Panc1 (cell line): ENCODE measurements at regions not wholly inside any gene's neighbourhood (a gene's known extent, or its start where the extent isn't known, plus 50 kb on each side); places are given as distances from the start of the nearest gene placed in this dataset.

Experiments
- ATAC-seq: fragments of 200-7000 bp; cut with Tn5 transposase; 2 replicates; pipeline ENCODE4 v1.9.1; 2020; ENCODE audit warnings: mild to moderate bottlenecking, moderate library complexity
- BruUV-seq: library from RNA; stranded (reverse); fragments of 400-500 nt; replicated peaks from 2 replicates; lab custom pipeline; 2021; lab: Mats Ljungman, UMichigan
- CTCF ChIA-PET: fragments of 300-600 bp; sonication (Branson Sonifier 250); formaldehyde crosslinking; loops from one replicate; lab custom pipeline; 2022; ENCODE audit warnings: antibody characterized with exemption; lab: Charles Lee
- POLR2A ChIA-PET: fragments of 300-600 bp; sonication (Branson Sonifier 250); formaldehyde crosslinking; loops from one replicate; lab custom pipeline; 2022; ENCODE audit warnings: antibody characterized with exemption; lab: Charles Lee
- DNase-seq: peaks from one replicate; pipeline ENCODE4 v3.0.0-alpha.2; 2010; ENCODE audit warnings: low read depth, low spot score
- H3K27ac ChIP-seq: 2 replicates; pipeline ENCODE4 v1.5.1; 2011; ENCODE audit warnings: mild to moderate bottlenecking, low read length, inconsistent platforms
- H3K27me3 ChIP-seq: fragments of 200-500 bp; sonication (Bioruptor generic); 2 replicates; pipeline ENCODE4 v1.6.0; 2014; ENCODE audit warnings: low read length, inconsistent platforms; ENCODE audit not compliant: control insufficient read depth, insufficient read depth
- H3K36me3 ChIP-seq: fragments of 200-500 bp; sonication (Bioruptor generic); 2 replicates; pipeline ENCODE4 v1.5.1; 2014; ENCODE audit warnings: inconsistent platforms, mild to moderate bottlenecking, low read length, moderate library complexity; ENCODE audit not compliant: control insufficient read depth, insufficient read depth
- H3K4me1 ChIP-seq: 2 replicates; pipeline ENCODE4 v1.5.1; 2011; ENCODE audit warnings: inconsistent platforms, mild to moderate bottlenecking, low read length, moderate library complexity; ENCODE audit not compliant: control insufficient read depth, insufficient read depth
- H3K4me3 ChIP-seq, 2 experiments: 2 replicates each; pipeline ENCODE4 v1.5.1; 2011 to 2012; ENCODE audit warnings: low read depth in 2 of 2, low read length in 2 of 2, mild to moderate bottlenecking in 2 of 2, inconsistent platforms in 1 of 2, moderate library complexity in 1 of 2
- H3K9me3 ChIP-seq: fragments of 200-500 bp; sonication (Bioruptor generic); 2 replicates; pipeline ENCODE4 v1.5.1; 2014; ENCODE audit warnings: low read depth, mild to moderate bottlenecking, inconsistent platforms, low read length, moderate library complexity; ENCODE audit not compliant: control insufficient read depth, insufficient read depth
- CTCF ChIP-seq: fragments of 450-650 bp; IDR thresholded peaks from 2 replicates; pipeline ENCODE4 v1.5.1; 2017; ENCODE audit warnings: mild to moderate bottlenecking
- POLR2AphosphoS5 ChIP-seq: IDR thresholded peaks from 2 replicates; pipeline ENCODE4 v1.6.1; 2012; ENCODE audit warnings: mild to moderate bottlenecking, low read depth, low read length, moderate library complexity
- REST ChIP-seq, 2 experiments: IDR thresholded peaks; 2 replicates each; pipeline ENCODE4 v1.6.1; 2011 to 2012; ENCODE audit warnings: low read depth in 2 of 2, control low read depth in 1 of 2, low read length in 1 of 2, mild to moderate bottlenecking in 1 of 2, moderate library complexity in 1 of 2; ENCODE audit not compliant: insufficient read depth in 1 of 2
- SIN3A ChIP-seq: IDR thresholded peaks from 2 replicates; pipeline ENCODE4 v1.6.1; 2012; ENCODE audit warnings: low read depth, mild to moderate bottlenecking, low read length, moderate library complexity, borderline replicate concordance; ENCODE audit not compliant: insufficient read depth
- TCF7L2 ChIP-seq: IDR thresholded peaks from 2 replicates; pipeline ENCODE4 v1.6.1; 2011; ENCODE audit warnings: mild to moderate bottlenecking, low read depth, low read length, inconsistent platforms
- in situ Hi-C: cut with HindIII; loops from 2 replicates; pipeline ENCODE4 v1.10.0; 2016; ENCODE audit warnings: low sequenced_read_pairs, low pct_unique_long_range_greater_than_20kb
- intact Hi-C: fragments of 100-400 bp; cut with micrococcal nuclease; formaldehyde crosslinking; loops from one replicate; pipeline ENCODE4 v1.10.0; 2022; ENCODE audit not compliant: unreplicated experiment

GRCh38 chr10:1992930-1993329 is 255.6 kb upstream of the ADARB2 start:
- Histone ChIP-seq H3K27ac (no peak overlapping the region), H3K36me3 (no peaks in the 10 kb centered on the region), H3K9me3 (no peaks in the 10 kb centered on the region), H3K27me3 (no peaks in the 10 kb centered on the region), H3K4me1 (no peaks in the 10 kb centered on the region), H3K4me3 (no peak overlapping the region)
- intact Hi-C loops, result no loop called here
- TF ChIP-seq REST (IDR thresholded peaks at IDR 0.05; ENCODE audit: insufficient read depth in 1 of 2, low read depth in 2 of 2, low read length in 1 of 2) (no peak), TCF7L2 (no peak), POLR2AphosphoS5 (no peak), CTCF (no peak)
- BruUV-seq, result no TSS peak
- in situ Hi-C loops, result no loop called here
- ChIA-PET POLR2A (no interaction called here), CTCF (no interaction called here)
- ATAC-seq (no peak), DNase-seq (no peak)

DNA sequence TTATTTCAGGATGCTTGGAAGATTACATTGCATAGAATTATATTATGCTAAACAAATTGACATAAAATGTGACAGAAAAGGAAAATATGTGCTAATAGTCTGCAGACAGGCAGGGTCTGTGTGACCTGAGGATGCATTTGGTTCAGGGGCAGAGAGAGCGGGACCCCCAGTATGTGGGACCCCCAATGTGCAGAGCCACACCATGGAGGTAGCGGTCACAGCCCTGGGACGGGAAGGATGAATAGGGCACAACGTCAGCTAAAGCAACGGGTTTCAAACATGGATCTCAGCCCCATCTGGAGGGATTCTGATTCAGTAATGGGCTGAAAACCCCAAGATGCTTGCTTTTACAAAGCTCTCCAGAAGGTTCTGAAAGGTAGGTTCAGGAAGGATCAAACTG is 251.8 kb upstream of the ADARB2 start:
- no peak overlapping the region for H3K27ac ChIP-seq
- no peak overlapping the region for H3K4me3 ChIP-seq
- intact Hi-C loops, result no loop called here
- no TSS peak for BruUV-seq
- in situ Hi-C loops, result no loop called here
- H3K27me3 ChIP-seq, result no peaks in the 10 kb centered on the region
- ATAC-seq (no peak), DNase-seq (no peak)
- no peaks in the 10 kb centered on the region for H3K36me3 ChIP-seq
- ChIA-PET POLR2A (no interaction called here), CTCF (no interaction called here)
- TF ChIP-seq TCF7L2, result no peak
- TF ChIP-seq REST (IDR thresholded peaks at IDR 0.05; ENCODE audit: insufficient read depth in 1 of 2, low read depth in 2 of 2, low read length in 1 of 2), result no peak
- no peak for TF ChIP-seq SIN3A
- no peak for TF ChIP-seq CTCF
- TF ChIP-seq POLR2AphosphoS5, result no peak
- H3K4me1 ChIP-seq, result no peaks in the 10 kb centered on the region
- no peaks in the 10 kb centered on the region for H3K9me3 ChIP-seq
